Parathyroid adenoma (tissue), 2 donors: ENCODE measurements at regions not wholly inside any gene's neighbourhood (a gene's known extent, or its start where the extent isn't known, plus 50 kb on each side); places are given as distances from the start of the nearest gene placed in this dataset.

Source experiments
- H2AFZ ChIP-seq: fragments of 300-600 bp; sonication (generic); one replicate; pipeline ENCODE4 v1.7.0; 2017; ENCODE audit warnings: antibody characterized with exemption, mild to moderate bottlenecking
- H3K27ac ChIP-seq: fragments of 300-600 bp; sonication (generic); one replicate; pipeline ENCODE4 v1.7.0; 2017
- H3K27me3 ChIP-seq: fragments of 300-600 bp; sonication (generic); one replicate; pipeline ENCODE4 v1.7.0; 2017; ENCODE audit warnings: low read length; ENCODE audit not compliant: control insufficient read depth, insufficient read depth
- H3K36me3 ChIP-seq: fragments of 300-600 bp; sonication (generic); one replicate; pipeline ENCODE4 v1.7.0; 2017; ENCODE audit warnings: low read length; ENCODE audit not compliant: control insufficient read depth, insufficient read depth
- H3K4me1 ChIP-seq: fragments of 300-600 bp; sonication (generic); one replicate; pipeline ENCODE4 v1.7.0; 2017; ENCODE audit warnings: control low read depth
- H3K4me2 ChIP-seq: fragments of 300-600 bp; sonication (generic); one replicate; pipeline ENCODE4 v1.7.0; 2017; ENCODE audit warnings: low read length
- H3K4me3 ChIP-seq: fragments of 300-600 bp; sonication (generic); one replicate; pipeline ENCODE4 v1.7.0; 2017; ENCODE audit warnings: low read depth, low read length
- H3K79me2 ChIP-seq: fragments of 300-600 bp; sonication (generic); one replicate; pipeline ENCODE4 v1.7.0; 2017; ENCODE audit warnings: control low read depth
- H3K9ac ChIP-seq: fragments of 300-600 bp; sonication (generic); one replicate; pipeline ENCODE4 v1.7.0; 2017; ENCODE audit warnings: mild to moderate bottlenecking
- H3K9me3 ChIP-seq: fragments of 300-600 bp; sonication (generic); one replicate; pipeline ENCODE4 v1.7.0; 2017; ENCODE audit warnings: low read length; ENCODE audit not compliant: control insufficient read depth
- CTCF ChIP-seq: fragments of 300-600 bp; sonication (generic); IDR thresholded peaks from one replicate; pipeline ENCODE4 v1.7.0; 2017; ENCODE audit warnings: antibody characterized with exemption, mild to moderate bottlenecking
- donor health status: primary hyperparathyroidism.

- no peak overlapping the region for H2AFZ ChIP-seq
- H3K4me3 ChIP-seq = no peak overlapping the region
- H3K9ac ChIP-seq = no peak overlapping the region
- H3K4me2 ChIP-seq = no peak overlapping the region
- no peaks in the 10 kb centered on the region for H3K79me2 ChIP-seq
- H3K27me3 ChIP-seq = no peaks in the 10 kb centered on the region
- no peaks in the 10 kb centered on the region for H3K36me3 ChIP-seq
- H3K4me1 ChIP-seq = no peaks in the 10 kb centered on the region
- no peak overlapping the region for H3K27ac ChIP-seq
- no peaks in the 10 kb centered on the region for H3K9me3 ChIP-seq
- no peak for TF ChIP-seq CTCF
These were observed 88.8 kb upstream of the ENPP6 start for GRCh38 chr4:184306470-184306869.

- Histone ChIP-seq H3K4me1 (no peaks in the 10 kb centered on the region), H3K4me3 (no peak overlapping the region), H3K36me3 (no peaks in the 10 kb centered on the region), H3K9ac (no peak overlapping the region), H3K9me3 (no peaks in the 10 kb centered on the region), H3K27me3 (no peaks in the 10 kb centered on the region), H3K4me2 (no peak overlapping the region), H3K27ac (no peak overlapping the region), H3K79me2 (no peaks in the 10 kb centered on the region), H2AFZ (no peak overlapping the region)
- TF ChIP-seq CTCF = no peak
These were observed 83.1 kb upstream of the ENPP6 start for GRCh38 chr4:184300816-184301215.

GRCh38 chr4:184298254-184298653 lies 80.6 kb upstream of the ENPP6 start:
- no peaks in the 10 kb centered on the region for H3K79me2 ChIP-seq
- H3K4me1 ChIP-seq = no peaks in the 10 kb centered on the region
- no peak overlapping the region for H3K4me3 ChIP-seq
- TF ChIP-seq CTCF = no peak
- no peaks in the 10 kb centered on the region for H3K27me3 ChIP-seq
- H2AFZ ChIP-seq = no peak overlapping the region
- no peaks in the 10 kb centered on the region for H3K9me3 ChIP-seq
- no peak overlapping the region for H3K9ac ChIP-seq
- no peak overlapping the region for H3K27ac ChIP-seq
- no peaks in the 10 kb centered on the region for H3K36me3 ChIP-seq
- H3K4me2 ChIP-seq = no peak overlapping the region

- Histone ChIP-seq H3K4me3 (no peak overlapping the region), H3K79me2 (no peaks in the 10 kb centered on the region), H3K9me3 (no peaks in the 10 kb centered on the region), H3K4me1 (no peaks in the 10 kb centered on the region), H3K4me2 (no peak overlapping the region), H3K9ac (no peak overlapping the region), H3K36me3 (no peaks in the 10 kb centered on the region), H3K27ac (no peak overlapping the region), H2AFZ (no peak overlapping the region), H3K27me3 (no peaks in the 10 kb centered on the region)
- no peak for TF ChIP-seq CTCF
These were observed 77.5 kb upstream of the ENPP6 start for GRCh38 chr4:184295206-184295605.

- Histone ChIP-seq H3K9ac (no peak overlapping the region), H3K9me3 (no peaks in the 10 kb centered on the region), H3K4me1 (no peaks in the 10 kb centered on the region), H3K27ac (no peak overlapping the region), H2AFZ (no peak overlapping the region), H3K79me2 (no peaks in the 10 kb centered on the region), H3K36me3 (no peaks in the 10 kb centered on the region), H3K27me3 (no peaks in the 10 kb centered on the region), H3K4me2 (no peak overlapping the region), H3K4me3 (no peak overlapping the region)
- TF ChIP-seq CTCF = no peak
These were observed 77.0 kb upstream of the ENPP6 start for GRCh38 chr4:184294606-184295133.
